GM12878 (cell line): ENCODE measurements at regions not wholly inside any gene's neighbourhood (a gene's known extent, or its start where the extent isn't known, plus 50 kb on each side); places are given as distances from the start of the nearest gene placed in this dataset.

Experiments used
- ATAC-seq: fragments of 200-7000 bp; cut with Tn5 transposase; 3 replicates; pipeline ENCODE4 v1.9.1; 2020; ENCODE audit warnings: mild to moderate bottlenecking, moderate library complexity
- BruUV-seq: library from RNA; stranded (reverse); fragments of 400-500 nt; replicated peaks from 2 replicates; lab custom pipeline; 2021; lab: Mats Ljungman, UMichigan
- CTCF ChIA-PET: fragments of 300-600 bp; sonication (Branson Sonifier 250); formaldehyde crosslinking; extraction: SDS; loops from one replicate; lab custom pipeline; 2021; ENCODE audit warnings: inconsistent platforms; lab: Yijun Ruan, JAX
- POLR2A ChIA-PET: fragments of 350-600 bp; formaldehyde crosslinking; extraction: SDS; loops from one replicate; lab custom pipeline; 2021; ENCODE audit warnings: inconsistent platforms; lab: Charles Lee
- RAD21 ChIA-PET: fragments of 300-600 bp; sonication (Branson Sonifier 250); formaldehyde crosslinking; loops from one replicate; lab custom pipeline; 2023; ENCODE audit warnings: antibody characterized with exemption; ENCODE audit not compliant: unreplicated experiment; lab: Charles Lee
- SMC1A ChIA-PET: fragments of 300-600 bp; sonication (Branson Sonifier 250); formaldehyde crosslinking; loops from one replicate; lab custom pipeline; 2023; ENCODE audit not compliant: unreplicated experiment, uncharacterized antibody; lab: Charles Lee
- DNase-seq: peaks from one replicate; pipeline ENCODE4 v3.0.0-alpha.2; 2011; ENCODE audit warnings: low read depth, low spot score
- FAIRE-seq: peaks from 3 replicates; lab custom pipeline; 2011; peaks lifted over from hg19 to GRCh38; lab: Jason Lieb, UNC
- H2AFZ ChIP-seq: 2 replicates; pipeline ENCODE4 v1.6.0; 2011; ENCODE audit warnings: low read depth, low read length, control low read depth; ENCODE audit not compliant: control insufficient read depth
- H3K27ac ChIP-seq: 2 replicates; pipeline ENCODE4 v1.5.1; 2011; ENCODE audit warnings: control low read depth; ENCODE audit not compliant: control insufficient read depth, insufficient read depth
- H3K27me3 ChIP-seq, 2 experiments: replicated peaks in 1 of 2; 2 replicates each; pipeline versions ENCODE4 v1.6.0 to v1.6.1; 2011; ENCODE audit warnings: low read length in 1 of 2; ENCODE audit not compliant: control insufficient read depth in 2 of 2, insufficient read depth in 2 of 2
- H3K36me3 ChIP-seq, 2 experiments: 2 replicates each; pipeline ENCODE4 v1.5.1; 2011; ENCODE audit warnings: low read length in 1 of 2; ENCODE audit not compliant: control insufficient read depth in 2 of 2, insufficient read depth in 2 of 2
- H3K4me1 ChIP-seq: 2 replicates; pipeline ENCODE4 v1.6.1; 2011; ENCODE audit warnings: mild to moderate bottlenecking, low read length, moderate library complexity, mixed read lengths; ENCODE audit not compliant: control insufficient read depth, insufficient read depth
- H3K4me2 ChIP-seq: 2 replicates; pipeline ENCODE4 v1.6.0; 2011; ENCODE audit warnings: control low read depth; ENCODE audit not compliant: control insufficient read depth, insufficient read depth
- H3K4me3 ChIP-seq: fragments of 200-600 bp; sonication (generic); 2 replicates; pipeline ENCODE4 v1.5.1; 2016
- H3K79me2 ChIP-seq: 2 replicates; pipeline ENCODE4 v1.6.0; 2011; ENCODE audit warnings: low read length; ENCODE audit not compliant: control insufficient read depth, insufficient read depth
- H3K9ac ChIP-seq: 2 replicates; pipeline ENCODE4 v1.8.0; 2011; ENCODE audit warnings: low read length, control low read depth, mixed read lengths; ENCODE audit not compliant: control insufficient read depth, insufficient read depth
- H3K9me3 ChIP-seq: replicated peaks from 3 replicates; pipeline ENCODE4 v1.5.1; 2011; ENCODE audit warnings: mild to moderate bottlenecking, low read length; ENCODE audit not compliant: control insufficient read depth, insufficient read depth
- H4K20me1 ChIP-seq: 2 replicates; pipeline ENCODE4 v1.6.0; 2011; ENCODE audit not compliant: control insufficient read depth, insufficient read depth
- ATF7 ChIP-seq: fragments of 450-650 bp; IDR thresholded peaks from 2 replicates; pipeline ENCODE4 v1.6.1; 2016; ENCODE audit warnings: low read depth, mild to moderate bottlenecking
- BRCA1 ChIP-seq: IDR thresholded peaks from 2 replicates; pipeline ENCODE4 v1.6.1; 2011; ENCODE audit warnings: low read depth, low read length, improper control_type of control experiment
- CBFB ChIP-seq: IDR thresholded peaks from 2 replicates; pipeline ENCODE4 v1.6.1; 2016; ENCODE audit warnings: antibody characterized with exemption, low read depth
- CTCF ChIP-seq, 3 experiments: IDR thresholded peaks in 2 of 3; conservative IDR thresholded peaks in 1 of 3; 2 replicates each; pipeline ENCODE4 v1.5.1; 2011; ENCODE audit warnings: low read depth in 3 of 3, low read length in 3 of 3, mild to moderate bottlenecking in 3 of 3, control low read depth in 2 of 3, moderate library complexity in 2 of 3, inconsistent platforms in 1 of 3, mixed read lengths in 1 of 3; ENCODE audit not compliant: control insufficient read depth in 2 of 3, insufficient read depth in 1 of 3; ENCODE audit errors: extremely low read depth in 1 of 3
- FOXM1 ChIP-seq: IDR thresholded peaks from 2 replicates; pipeline ENCODE4 v1.6.1; 2012; ENCODE audit warnings: low read depth, mild to moderate bottlenecking, inconsistent platforms, low read length, moderate library complexity
- GATAD2B ChIP-seq: fragments of 450-650 bp; conservative IDR thresholded peaks from 2 replicates; pipeline ENCODE4 v1.6.1; 2017; ENCODE audit warnings: low read depth, mild to moderate bottlenecking, moderate library complexity
- JUND ChIP-seq: IDR thresholded peaks from 2 replicates; pipeline ENCODE4 v1.6.1; 2012; ENCODE audit warnings: low read depth, mild to moderate bottlenecking, low read length, improper control_type of control experiment, moderate library complexity
- KDM1A ChIP-seq: fragments of 200-600 bp; sonication (generic); IDR thresholded peaks from 2 replicates; pipeline ENCODE4 v1.6.1; 2016; ENCODE audit warnings: borderline replicate concordance
- LARP7 ChIP-seq: fragments of 450-650 bp; IDR thresholded peaks from 2 replicates; pipeline ENCODE4 v1.6.1; 2017; ENCODE audit warnings: mild to moderate bottlenecking
- PAX5 ChIP-seq: IDR thresholded peaks from 2 replicates; pipeline ENCODE4 v1.6.1; 2011; ENCODE audit warnings: low read depth, low read length, borderline replicate concordance
- RCOR1 ChIP-seq: conservative IDR thresholded peaks from 2 replicates; pipeline ENCODE4 v1.6.1; 2012; ENCODE audit warnings: low read depth, low read length, improper control_type of control experiment
- SMC3 ChIP-seq: IDR thresholded peaks from 2 replicates; pipeline ENCODE4 v1.6.1; 2011; ENCODE audit warnings: low read length, improper control_type of control experiment, borderline replicate concordance
- TAF1 ChIP-seq: IDR thresholded peaks from 2 replicates; pipeline ENCODE4 v1.6.1; 2011; ENCODE audit warnings: mild to moderate bottlenecking, low read depth, low read length, borderline replicate concordance
- TCF12 ChIP-seq: IDR thresholded peaks from 2 replicates; pipeline ENCODE4 v1.6.1; 2011; ENCODE audit warnings: low read depth, mild to moderate bottlenecking, low read length
- ZNF217 ChIP-seq: fragments of 450-650 bp; IDR thresholded peaks from 2 replicates; pipeline ENCODE4 v1.6.1; 2017; ENCODE audit warnings: antibody characterized with exemption, mild to moderate bottlenecking
- ZNF592 ChIP-seq: fragments of 450-650 bp; IDR thresholded peaks from 2 replicates; pipeline ENCODE4 v1.6.1; 2017; ENCODE audit warnings: mild to moderate bottlenecking, moderate library complexity
- ZNF687 ChIP-seq: fragments of 450-650 bp; IDR thresholded peaks from 2 replicates; pipeline ENCODE4 v1.6.1; 2017; ENCODE audit warnings: mild to moderate bottlenecking, moderate library complexity
- WGBS: methylation state at CpG from one replicate; pipeline ENCODE4 v1.1.6; 2016; ENCODE audit warnings: low lambda C conversion rate; ENCODE audit not compliant: insufficient replicate concordance, insufficient coverage; ENCODE audit errors: missing lambda C conversion rate; 5-methylcytosine and 5-hydroxymethylcytosine counted together
- in situ Hi-C: fragments of 300-500 bp; cut with MboI; formaldehyde crosslinking; loops from 9 replicates; pipeline ENCODE4 v1.14.3; 2018; ENCODE audit warnings: mixed read lengths
- intact Hi-C: fragments of 100-400 bp; cut with micrococcal nuclease; formaldehyde crosslinking; loops from one replicate; pipeline ENCODE4 v1.14.2; 2022; ENCODE audit not compliant: unreplicated experiment

GRCh38 chr2:11898576-11898975 lies 152.1 kb downstream of the LPIN1 start:
- in situ Hi-C loops = no loop called here
- Histone ChIP-seq H3K27ac (no peak overlapping the region), H3K36me3 (peaks cover 0 to 20% of the 10 kb centered on the region in 2 experiments; a peak in 2 of 4 replicates), H3K27me3 (no peaks in the 10 kb centered on the region), H3K4me1 (no peaks in the 10 kb centered on the region), H4K20me1 (0 out of 2 replicates have a peak, but pooled peaks cover 2% of the 10 kb centered on the region), H3K9me3 (peaks cover 12% of the 10 kb centered on the region), H3K9ac (no peak overlapping the region), H3K4me3 (no peak overlapping the region), H2AFZ (no peak overlapping the region), H3K79me2 (peaks cover 4% of the 10 kb centered on the region), H3K4me2 (no peak overlapping the region)
- ChIA-PET SMC1A (no interaction called here), RAD21 (no interaction called here), POLR2A (no interaction called here), CTCF (no interaction called here)
- FAIRE-seq = no peak
- no TSS peak for BruUV-seq
- ATAC-seq = no peak
- intact Hi-C loops = no loop called here
- no peak for DNase-seq
- WGBS = 82% methylated on average over 3 of the region's 3 CpGs
- no peak for TF ChIP-seq ZNF217
- no peak for TF ChIP-seq SMC3
- TF ChIP-seq CBFB = no peak
- no peak for TF ChIP-seq PAX5
- TF ChIP-seq GATAD2B = no peak
- TF ChIP-seq RCOR1 = no peak
- TF ChIP-seq ATF7 = no peak
- TF ChIP-seq BRCA1 = no peak
- no peak for TF ChIP-seq FOXM1
- no peak for TF ChIP-seq KDM1A
- no peak for TF ChIP-seq JUND
- no peak for TF ChIP-seq CTCF (IDR thresholded peaks at IDR 0.05 in 2 of 3, conservative IDR thresholded peaks at IDR 0.05 in 1 of 3; ENCODE audit: control insufficient read depth in 2 of 3, extremely low read depth in 1 of 3, insufficient read depth in 1 of 3, low read depth in 3 of 3, low read length in 3 of 3)
- no peak for TF ChIP-seq TCF12
- no peak for TF ChIP-seq LARP7
- TF ChIP-seq ZNF592 = no peak
- no peak for TF ChIP-seq ZNF687
- TF ChIP-seq TAF1 = no peak
